ENCODE measurements at regions not wholly inside any gene's neighbourhood (a gene's known extent, or its start where the extent isn't known, plus 50 kb on each side); places are given as distances from the start of the nearest gene placed in this dataset.

GRCh38 chr13:31962731-31963370 is 68.7 kb upstream of the FRY start:
- TF ChIP-seq, protein P1, sequence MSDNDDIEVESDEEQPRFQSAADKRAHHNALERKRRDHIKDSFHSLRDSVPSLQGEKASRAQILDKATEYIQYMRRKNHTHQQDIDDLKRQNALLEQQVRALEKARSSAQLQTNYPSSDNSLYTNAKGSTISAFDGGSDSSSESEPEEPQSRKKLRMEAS (IDR thresholded peaks at IDR 0.05; ENCODE audit: low read depth, low read length), result no peak
- no peak for TF ChIP-seq POLR2A (IDR thresholded peaks at IDR 0.05; ENCODE audit: extremely low read depth, insufficient read length)

Measured in NB4 (cell line).